ENCODE measurements at regions not wholly inside any gene's neighbourhood (a gene's known extent, or its start where the extent isn't known, plus 50 kb on each side); places are given as distances from the start of the nearest gene placed in this dataset.

DNA sequence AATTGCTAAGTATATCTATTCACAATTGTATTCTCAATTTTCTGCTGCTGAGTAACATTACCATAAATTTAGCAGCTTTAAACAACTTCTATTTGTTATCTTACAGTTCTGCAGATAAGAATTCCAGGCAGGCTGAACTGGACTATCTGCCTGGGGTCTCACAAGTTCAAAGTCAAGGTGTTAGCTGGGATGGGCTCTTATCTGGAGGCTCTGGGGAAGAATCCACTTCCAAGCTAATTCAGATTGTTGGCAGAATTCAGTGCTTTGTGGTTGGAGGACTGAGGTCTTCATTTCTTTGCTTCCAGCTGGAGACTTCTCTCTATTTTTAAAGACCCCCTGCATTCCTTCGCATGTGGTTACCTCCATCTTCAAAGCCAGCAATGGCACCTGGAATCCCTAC lies 329.9 kb upstream of the ISX start:
- no peak for DNase-seq (ENCODE audit: extremely low read depth, low read depth)
- TF ChIP-seq, protein P1, sequence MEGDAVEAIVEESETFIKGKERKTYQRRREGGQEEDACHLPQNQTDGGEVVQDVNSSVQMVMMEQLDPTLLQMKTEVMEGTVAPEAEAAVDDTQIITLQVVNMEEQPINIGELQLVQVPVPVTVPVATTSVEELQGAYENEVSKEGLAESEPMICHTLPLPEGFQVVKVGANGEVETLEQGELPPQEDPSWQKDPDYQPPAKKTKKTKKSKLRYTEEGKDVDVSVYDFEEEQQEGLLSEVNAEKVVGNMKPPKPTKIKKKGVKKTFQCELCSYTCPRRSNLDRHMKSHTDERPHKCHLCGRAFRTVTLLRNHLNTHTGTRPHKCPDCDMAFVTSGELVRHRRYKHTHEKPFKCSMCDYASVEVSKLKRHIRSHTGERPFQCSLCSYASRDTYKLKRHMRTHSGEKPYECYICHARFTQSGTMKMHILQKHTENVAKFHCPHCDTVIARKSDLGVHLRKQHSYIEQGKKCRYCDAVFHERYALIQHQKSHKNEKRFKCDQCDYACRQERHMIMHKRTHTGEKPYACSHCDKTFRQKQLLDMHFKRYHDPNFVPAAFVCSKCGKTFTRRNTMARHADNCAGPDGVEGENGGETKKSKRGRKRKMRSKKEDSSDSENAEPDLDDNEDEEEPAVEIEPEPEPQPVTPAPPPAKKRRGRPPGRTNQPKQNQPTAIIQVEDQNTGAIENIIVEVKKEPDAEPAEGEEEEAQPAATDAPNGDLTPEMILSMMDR (IDR thresholded peaks at IDR 0.05; ENCODE audit: low read depth, low read length): no peak

DNA sequence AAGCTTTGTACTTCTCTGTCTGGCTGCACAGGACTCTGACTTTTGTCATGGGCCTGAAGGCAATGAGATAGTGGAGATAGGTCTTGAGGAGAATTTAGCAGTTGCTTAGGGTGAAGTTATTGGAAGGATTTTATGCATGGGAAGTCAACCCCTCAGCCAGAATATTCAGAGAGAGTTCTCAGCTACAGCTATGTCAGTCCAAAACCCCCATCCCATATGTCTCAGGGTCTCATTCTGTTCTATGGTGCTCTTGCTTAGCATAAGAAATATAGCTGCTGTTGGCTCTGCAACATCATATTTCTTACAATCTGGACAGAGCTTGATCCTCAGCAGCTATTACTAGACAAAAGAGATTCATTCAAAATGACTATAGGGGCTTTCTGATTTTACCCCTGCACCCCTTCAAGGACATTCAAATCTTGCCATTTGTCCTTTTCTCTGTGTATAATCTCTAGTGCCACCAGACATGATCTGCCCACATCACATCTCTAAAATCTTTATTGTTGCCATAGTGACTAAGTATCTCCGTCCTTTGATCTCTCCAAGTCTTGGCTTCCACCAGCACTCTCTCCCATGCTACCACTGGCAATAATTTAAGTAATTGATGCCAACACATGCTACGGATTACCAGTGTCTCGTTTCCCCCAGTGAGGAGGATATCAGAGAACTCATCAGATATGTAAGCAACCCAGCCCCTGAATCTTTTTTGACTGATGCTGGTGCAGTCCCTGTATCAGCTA lies 327.1 kb upstream of the ISX start:
- TF ChIP-seq, protein P1 (IDR thresholded peaks at IDR 0.05; ENCODE audit: low read depth, low read length): no peak
- no peak for DNase-seq (ENCODE audit: extremely low read depth, low read depth)

DNA sequence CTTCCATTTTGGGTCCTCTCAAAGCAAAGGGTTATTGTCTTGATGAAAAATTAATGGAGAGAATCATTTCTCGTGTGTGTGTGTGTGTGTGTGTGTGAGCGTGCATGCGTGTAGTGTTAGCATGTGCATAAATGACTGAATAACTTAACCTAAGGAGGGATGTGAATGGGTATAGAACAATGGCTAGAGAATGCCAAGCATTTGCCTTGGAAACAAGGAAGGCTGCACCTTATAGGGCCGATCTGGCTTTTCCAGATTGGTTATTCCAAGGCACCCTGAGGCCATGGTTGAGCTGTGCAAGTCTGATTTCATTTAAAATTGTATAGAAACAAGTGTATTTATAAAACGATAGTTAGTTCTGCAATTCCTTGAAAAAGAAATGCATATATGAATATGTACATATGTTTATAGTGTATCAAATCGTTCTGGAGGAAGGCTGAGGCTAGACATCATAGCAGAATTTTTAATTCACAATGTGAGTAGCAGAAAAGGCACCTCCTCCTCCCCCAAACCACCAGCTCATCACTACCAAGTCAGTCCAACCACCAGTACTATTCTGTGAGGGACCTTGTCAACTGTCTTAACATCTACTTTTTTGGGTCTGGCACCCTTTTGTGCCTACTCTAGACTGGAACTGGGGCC lies 322.7 kb upstream of the ISX start:
- TF ChIP-seq, protein P1 (IDR thresholded peaks at IDR 0.05; ENCODE audit: low read depth, low read length): no peak
- DNase-seq (ENCODE audit: extremely low read depth, low read depth): no peak

DNA sequence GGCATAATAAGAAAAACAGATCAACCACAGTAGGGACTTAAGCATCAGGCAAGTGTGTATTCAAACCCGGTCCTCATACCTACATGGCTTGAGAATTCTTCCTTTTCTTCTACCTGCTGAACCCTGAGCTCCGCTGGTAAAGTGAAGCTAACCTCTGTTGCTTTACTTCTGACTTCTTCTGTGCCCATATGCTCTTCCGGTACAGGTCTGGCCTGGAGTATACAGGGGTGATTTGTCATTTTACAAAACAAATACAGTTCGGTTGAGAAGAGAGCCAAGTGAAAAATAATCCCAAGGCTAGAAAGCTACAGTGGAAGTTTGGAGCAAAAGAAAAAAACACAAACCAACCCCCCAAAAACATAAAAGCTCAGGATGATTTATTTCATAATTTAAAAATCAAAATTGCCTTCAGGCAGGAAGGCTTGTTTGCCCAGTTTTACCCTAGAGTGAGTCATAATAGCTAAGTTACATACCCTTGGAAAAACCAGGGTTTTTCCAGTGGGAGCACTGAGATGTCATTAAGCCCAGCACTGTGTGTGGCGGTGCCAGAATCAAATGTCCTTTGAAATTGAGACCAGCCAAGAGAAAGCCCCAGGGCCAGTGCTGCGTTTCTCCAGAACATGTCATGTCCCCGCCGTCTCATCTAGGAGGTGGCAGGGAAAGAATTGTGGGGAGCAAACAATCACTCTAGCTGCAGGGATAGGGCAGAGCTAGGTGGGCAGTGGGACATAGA lies 305.5 kb upstream of the ISX start:
- no peak for DNase-seq (ENCODE audit: extremely low read depth, low read depth)
- TF ChIP-seq, protein P1 (IDR thresholded peaks at IDR 0.05; ENCODE audit: low read depth, low read length): no peak

DNA sequence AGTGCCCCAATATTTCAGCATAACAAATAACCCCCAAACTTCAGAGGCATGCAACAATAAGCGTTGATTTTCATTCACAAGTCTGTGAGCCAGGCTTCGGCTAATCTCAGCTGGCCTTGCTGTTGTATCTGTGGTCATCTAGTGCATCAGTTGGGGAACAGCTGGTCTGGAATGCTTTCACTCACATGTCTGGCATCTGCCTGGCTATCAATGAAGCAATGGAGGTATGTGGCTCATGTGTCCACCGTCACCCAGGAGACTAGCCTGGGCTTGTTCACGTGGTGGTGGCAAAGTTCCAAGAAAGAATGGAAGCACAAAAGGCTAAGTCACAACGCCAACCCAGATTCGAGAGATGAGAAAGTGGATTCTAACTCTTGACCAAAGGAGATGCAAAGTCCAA lies 304.8 kb upstream of the ISX start:
- no peak for DNase-seq (ENCODE audit: extremely low read depth, low read depth)
- TF ChIP-seq, protein P1 (IDR thresholded peaks at IDR 0.05; ENCODE audit: low read depth, low read length): no peak

DNA sequence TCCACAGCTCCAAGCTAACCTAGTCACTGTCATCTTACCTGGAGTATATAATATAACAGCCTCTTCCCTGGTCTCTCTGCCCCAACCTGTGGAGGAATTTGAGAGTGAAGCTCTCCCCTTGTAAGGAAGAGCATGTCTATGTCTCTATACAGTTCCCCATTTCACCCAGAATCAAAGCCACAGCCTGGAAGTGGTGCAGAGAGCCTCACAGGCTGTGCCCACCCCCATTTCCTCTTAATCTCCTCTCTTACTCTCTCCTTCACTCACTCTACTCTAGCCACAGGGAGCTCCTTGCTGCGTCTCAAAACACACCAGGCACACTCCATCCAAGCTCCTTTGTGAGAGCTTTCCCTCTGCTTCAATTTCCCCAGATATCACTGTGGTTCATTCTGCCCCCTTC lies 302.5 kb upstream of the ISX start:
- DNase-seq (ENCODE audit: extremely low read depth, low read depth): no peak
- TF ChIP-seq, protein P1 (IDR thresholded peaks at IDR 0.05; ENCODE audit: low read depth, low read length): no peak

DNA sequence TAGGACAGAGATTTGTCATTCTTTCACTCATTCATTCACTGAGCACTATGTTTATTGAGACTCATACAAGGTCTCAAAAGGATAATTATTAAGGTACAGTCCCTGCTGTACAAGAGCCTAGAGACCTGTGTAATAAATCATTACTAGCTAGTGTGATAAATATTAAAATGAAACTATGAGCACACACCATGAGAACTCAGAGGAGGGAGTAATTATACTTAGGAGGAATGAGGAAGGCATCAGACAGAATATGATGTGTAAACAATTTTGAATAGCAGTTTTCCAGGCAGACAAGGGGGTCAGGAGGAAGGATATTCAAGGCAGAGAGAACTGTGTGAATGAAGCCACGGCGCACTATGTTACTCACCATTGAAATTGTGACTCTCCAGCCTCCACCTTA lies 300.8 kb upstream of the ISX start:
- TF ChIP-seq, protein P1 (IDR thresholded peaks at IDR 0.05; ENCODE audit: low read depth, low read length): no peak
- no peak for DNase-seq (ENCODE audit: extremely low read depth, low read depth)

All from AG09319 (cell line).